Central memory CD8-positive, alpha-beta T cell (primary cell): ENCODE measurements at regions not wholly inside any gene's neighbourhood (a gene's known extent, or its start where the extent isn't known, plus 50 kb on each side); places are given as distances from the start of the nearest gene placed in this dataset.

Source experiments
- ATAC-seq: fragments of 150-1000 bp; cut with Tn5 transposase; replicated peaks from 2 replicates; pipeline ENCODE4 v1.10.0; 2022; ENCODE audit warnings: mild to moderate bottlenecking, moderate FRiP score, moderate number of reproducible peaks; ENCODE audit not compliant: poor library complexity, severe bottlenecking; ENCODE audit errors: extremely low read depth
- DNase-seq, 2 donors: peaks; one replicate each; pipeline ENCODE4 v3.0.0; 2021; ENCODE audit warnings: low spot score in 2 of 2
- H3K27ac Mint-ChIP-seq: one replicate; pipeline ENCODE4 v1.8.0; 2022; ENCODE audit warnings: low read depth, mild to moderate bottlenecking, moderate library complexity, mixed read lengths
- H3K27me3 Mint-ChIP-seq: one replicate; pipeline ENCODE4 v1.8.0; 2022; ENCODE audit warnings: mixed read lengths
- H3K36me3 Mint-ChIP-seq: one replicate; pipeline ENCODE4 v1.8.0; 2022; ENCODE audit warnings: mild to moderate bottlenecking, moderate library complexity, mixed read lengths; ENCODE audit not compliant: insufficient read depth
- H3K4me1 Mint-ChIP-seq: one replicate; pipeline ENCODE4 v1.8.0; 2022; ENCODE audit warnings: mixed read lengths
- H3K4me3 Mint-ChIP-seq: one replicate; pipeline ENCODE4 v1.8.0; 2022; ENCODE audit warnings: mild to moderate bottlenecking, moderate library complexity, mixed read lengths
- H3K9me3 Mint-ChIP-seq: one replicate; pipeline ENCODE4 v1.8.0; 2022; ENCODE audit warnings: mixed read lengths

GRCh38 chr3:34203386-34203785 lies 405.0 kb downstream of the PDCD6IP start:
- Mint-ChIP-seq H3K27ac (no peak overlapping the region), H3K36me3 (no peaks in the 10 kb centered on the region), H3K4me3 (no peak overlapping the region), H3K27me3 (peaks cover 6% of the 10 kb centered on the region), H3K4me1 (peaks cover 5% of the 10 kb centered on the region), H3K9me3 (no peaks in the 10 kb centered on the region)
- DNase-seq (no peak), ATAC-seq (no peak)

- H3K27me3 Mint-ChIP-seq: peaks cover 6% of the 10 kb centered on the region
- ATAC-seq: no peak
- DNase-seq: no peak
- H3K36me3 Mint-ChIP-seq: no peaks in the 10 kb centered on the region
- H3K9me3 Mint-ChIP-seq: no peaks in the 10 kb centered on the region
- H3K27ac Mint-ChIP-seq: no peak overlapping the region
- no peak overlapping the region for H3K4me3 Mint-ChIP-seq
- no peaks in the 10 kb centered on the region for H3K4me1 Mint-ChIP-seq
Measured at GRCh38 chr3:34207002-34207401, 408.6 kb downstream of the PDCD6IP start.

DNA sequence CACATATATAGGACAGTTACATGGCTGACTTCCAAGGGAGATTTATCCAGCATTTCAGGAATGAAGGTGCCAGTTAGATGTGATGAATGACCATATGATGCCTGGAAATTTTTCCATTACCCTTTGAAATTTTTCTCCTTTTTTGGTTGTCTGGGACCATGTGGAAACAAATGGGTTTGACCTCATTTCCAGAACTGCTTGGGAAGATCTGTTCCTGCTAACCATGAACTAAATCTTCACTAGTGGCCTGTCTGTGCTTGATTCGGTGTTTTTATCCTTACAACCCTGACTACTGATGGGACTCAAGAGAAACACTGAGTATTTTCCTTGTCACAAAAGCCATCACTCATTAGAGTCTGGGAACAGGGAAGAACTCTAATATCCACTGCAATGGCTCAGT lies 409.4 kb downstream of the PDCD6IP start:
- Mint-ChIP-seq H3K27ac (no peak overlapping the region), H3K4me3 (no peak overlapping the region)
- DNase-seq: no peak

DNA sequence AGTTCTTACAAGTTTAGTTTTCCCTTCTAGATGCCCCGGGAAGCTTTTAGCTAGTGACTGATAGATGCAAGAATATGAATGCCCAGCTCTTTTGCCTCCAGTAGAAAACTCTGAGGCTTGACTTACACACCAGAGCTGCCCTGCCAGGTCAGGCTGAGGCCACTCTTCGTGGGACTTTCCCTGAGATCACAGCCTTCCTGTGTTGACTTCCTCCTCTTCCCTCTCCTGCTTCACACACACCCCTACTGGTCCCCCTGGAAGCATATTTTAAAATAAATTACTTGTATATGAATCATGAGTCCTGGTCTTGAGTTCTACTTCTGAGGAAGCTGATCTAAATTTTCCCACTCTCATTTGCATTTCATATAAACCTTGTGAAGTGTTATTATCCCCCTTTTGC lies 413.7 kb downstream of the PDCD6IP start:
- H3K4me3 Mint-ChIP-seq: no peak overlapping the region
- H3K36me3 Mint-ChIP-seq: no peaks in the 10 kb centered on the region
- ATAC-seq: no peak
- no peak overlapping the region for H3K27ac Mint-ChIP-seq
- no peaks in the 10 kb centered on the region for H3K4me1 Mint-ChIP-seq
- no peaks in the 10 kb centered on the region for H3K27me3 Mint-ChIP-seq
- no peak for DNase-seq
- no peaks in the 10 kb centered on the region for H3K9me3 Mint-ChIP-seq

More for the DNA sequence above, 409.4 kb downstream of the PDCD6IP start:
- H3K4me1 Mint-ChIP-seq: no peaks in the 10 kb centered on the region
- H3K36me3 Mint-ChIP-seq: no peaks in the 10 kb centered on the region
- no peaks in the 10 kb centered on the region for H3K9me3 Mint-ChIP-seq
- no peak for ATAC-seq
- peaks cover 6% of the 10 kb centered on the region for H3K27me3 Mint-ChIP-seq

DNA sequence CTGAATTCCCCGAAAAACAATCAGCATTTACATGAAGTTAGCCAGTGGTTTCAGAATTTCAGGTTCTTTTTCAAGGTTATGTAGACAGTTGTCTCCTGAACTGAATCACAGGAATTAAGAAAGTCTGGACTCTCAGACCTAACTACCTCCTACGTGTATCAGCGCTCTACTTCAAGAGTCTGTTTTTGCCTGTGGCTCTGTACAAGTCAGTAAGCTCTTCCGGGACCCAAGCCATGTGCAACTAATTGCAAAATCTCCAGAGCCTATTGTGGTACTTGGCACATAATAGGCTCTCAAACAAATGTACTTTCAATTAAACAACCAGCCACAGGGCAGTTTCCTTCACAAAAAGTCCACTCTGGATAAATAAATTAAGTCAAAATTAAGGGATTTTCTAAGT lies 414.2 kb downstream of the PDCD6IP start:
- H3K4me1 Mint-ChIP-seq: no peaks in the 10 kb centered on the region

DNA sequence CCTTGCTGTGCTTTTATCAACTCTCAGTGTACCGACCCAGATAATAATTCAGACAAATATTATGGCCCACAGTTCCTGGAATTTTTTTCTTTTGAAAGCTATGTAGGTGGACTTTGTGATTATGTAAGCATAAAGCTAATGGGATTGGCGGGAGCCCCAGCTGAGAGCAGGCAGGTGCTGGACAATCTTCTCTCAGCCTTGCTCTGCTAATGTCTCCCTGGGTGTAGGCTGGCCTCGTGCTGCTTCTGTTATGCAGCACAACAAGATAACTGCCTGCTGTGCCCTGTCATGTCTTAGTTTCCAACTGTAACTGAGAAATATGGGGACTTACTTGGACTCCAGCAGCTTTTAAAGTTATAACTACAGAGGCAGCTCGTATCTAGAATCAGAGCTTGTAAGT lies 415.0 kb downstream of the PDCD6IP start:
- Mint-ChIP-seq H3K27ac (no peak overlapping the region), H3K9me3 (no peaks in the 10 kb centered on the region), H3K4me3 (no peak overlapping the region), H3K4me1 (no peaks in the 10 kb centered on the region), H3K27me3 (peaks cover 2% of the 10 kb centered on the region), H3K36me3 (no peaks in the 10 kb centered on the region)
- DNase-seq (no peak), ATAC-seq (no peak)

More for the DNA sequence above, 414.2 kb downstream of the PDCD6IP start:
- Mint-ChIP-seq H3K9me3 (no peaks in the 10 kb centered on the region), H3K4me3 (no peak overlapping the region), H3K27ac (no peak overlapping the region), H3K36me3 (no peaks in the 10 kb centered on the region), H3K27me3 (no peaks in the 10 kb centered on the region)
- ATAC-seq (no peak), DNase-seq (no peak)

DNA sequence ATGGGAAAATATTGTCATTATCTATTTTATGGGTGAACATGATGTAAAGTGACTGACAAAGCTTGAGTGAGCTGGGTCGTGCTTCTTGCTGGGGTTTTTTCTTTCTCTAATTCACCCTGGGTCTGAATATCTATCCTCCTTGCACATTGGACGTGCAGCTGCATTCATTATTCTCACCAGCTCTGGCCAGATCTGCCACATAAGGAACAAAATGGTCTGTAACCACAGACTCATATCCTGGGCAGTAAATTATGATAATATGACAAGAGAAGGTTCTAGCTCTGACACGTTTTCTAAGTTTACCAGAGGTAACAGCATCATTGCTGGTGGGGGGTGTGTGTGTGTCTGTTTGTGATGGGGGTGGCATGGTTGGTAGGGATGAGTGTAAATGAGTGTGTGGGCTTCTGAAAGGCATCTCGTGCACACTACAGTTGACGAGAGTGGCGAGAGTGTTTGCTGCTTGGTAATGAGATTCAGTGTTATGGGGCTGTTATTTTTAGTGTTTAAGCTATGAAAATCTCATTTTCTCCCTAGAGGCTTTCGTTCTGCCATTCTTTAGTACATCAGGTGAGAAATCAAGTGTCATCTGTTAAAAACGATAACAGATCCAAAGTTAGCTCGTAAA lies 418.4 kb downstream of the PDCD6IP start:
- no peak for ATAC-seq
- Mint-ChIP-seq H3K27me3 (peaks cover 7% of the 10 kb centered on the region), H3K9me3 (no peaks in the 10 kb centered on the region), H3K27ac (no peak overlapping the region), H3K4me1 (no peaks in the 10 kb centered on the region), H3K36me3 (no peaks in the 10 kb centered on the region), H3K4me3 (no peak overlapping the region)
- no peak for DNase-seq

DNA sequence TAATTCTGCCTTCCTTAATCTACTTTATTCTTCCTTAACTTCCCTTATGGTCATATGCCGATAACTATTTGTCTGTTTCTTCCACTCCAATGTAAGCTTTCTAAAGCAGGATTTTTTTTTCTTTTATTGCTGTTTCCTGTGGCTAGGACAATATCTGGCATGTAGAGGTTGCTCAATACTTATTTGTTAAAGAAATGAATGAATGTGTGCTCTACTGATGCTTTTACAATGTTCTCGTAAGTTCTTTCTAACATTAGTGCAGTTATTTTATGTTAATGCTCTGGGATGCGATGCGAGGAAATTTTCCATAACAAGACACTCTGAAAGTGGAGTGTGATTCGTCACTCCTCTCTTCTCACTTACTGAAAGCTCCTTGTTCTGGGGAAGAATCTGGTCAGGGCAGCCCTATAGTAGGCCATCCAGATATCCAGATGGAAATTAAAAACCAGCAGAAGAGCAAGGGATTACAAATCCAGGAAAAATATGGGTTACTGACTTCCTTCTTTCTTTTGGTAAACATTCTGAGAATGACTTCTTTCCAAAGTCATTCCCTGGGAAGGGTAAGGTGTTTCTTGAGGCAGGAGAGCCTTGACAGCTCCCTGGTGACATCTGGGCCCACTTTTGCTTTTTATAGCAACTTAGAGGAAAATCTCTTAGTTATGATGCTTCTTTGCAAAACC lies 420.4 kb downstream of the PDCD6IP start:
- Mint-ChIP-seq H3K4me3 (no peak overlapping the region), H3K4me1 (no peaks in the 10 kb centered on the region), H3K27ac (no peak overlapping the region), H3K27me3 (peaks cover 7% of the 10 kb centered on the region), H3K36me3 (peaks cover 3% of the 10 kb centered on the region), H3K9me3 (no peaks in the 10 kb centered on the region)
- ATAC-seq (no peak), DNase-seq (no peak)

DNA sequence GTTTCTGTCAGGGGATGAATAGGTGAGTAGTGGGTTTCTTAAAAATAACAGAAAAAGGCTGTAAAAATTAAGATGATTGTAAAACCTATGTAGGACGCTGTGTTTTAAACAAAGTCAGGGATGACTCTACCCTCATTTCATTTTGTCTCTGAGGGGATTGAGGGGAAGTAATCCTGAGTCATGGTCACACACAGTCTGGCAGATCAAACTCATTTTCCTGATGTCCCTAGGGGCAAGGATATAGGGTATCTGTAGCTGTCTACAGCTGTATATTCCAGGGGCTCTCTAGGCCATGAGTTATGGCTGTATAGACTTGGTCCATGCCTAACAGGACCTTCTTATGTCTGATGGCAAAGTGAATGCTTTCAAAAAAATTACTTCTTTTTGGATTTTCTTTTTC lies 421.1 kb downstream of the PDCD6IP start:
- Mint-ChIP-seq H3K9me3 (no peaks in the 10 kb centered on the region), H3K27me3 (peaks cover 7% of the 10 kb centered on the region), H3K36me3 (peaks cover 3% of the 10 kb centered on the region), H3K27ac (no peak overlapping the region), H3K4me1 (no peaks in the 10 kb centered on the region), H3K4me3 (no peak overlapping the region)
- no peak for DNase-seq
- ATAC-seq: no peak

DNA sequence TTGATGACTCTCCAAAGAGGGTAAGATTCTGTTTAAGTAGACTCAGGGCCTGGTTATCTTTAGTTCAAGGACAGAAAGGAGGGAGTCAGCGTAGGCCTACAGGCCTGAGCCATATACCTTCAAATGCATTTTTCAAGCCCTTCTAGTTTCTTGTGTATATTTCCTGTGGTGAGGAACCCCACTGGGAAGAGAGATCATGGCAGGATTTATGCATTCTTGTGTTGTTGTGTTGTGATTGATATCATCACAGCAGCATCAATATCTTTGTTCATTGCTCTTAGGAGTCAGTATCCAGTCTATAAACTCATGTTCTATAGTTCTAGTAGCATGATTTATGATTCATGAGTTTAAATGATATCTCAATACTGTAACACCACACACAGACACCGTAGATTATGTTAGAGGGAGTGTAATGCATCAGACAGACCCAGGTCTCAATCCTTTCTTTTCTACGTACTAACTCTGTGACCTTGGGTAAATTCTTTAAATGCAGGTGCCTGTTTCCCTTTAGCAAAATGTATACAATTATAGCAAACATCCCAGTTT lies 427.5 kb downstream of the PDCD6IP start:
- no peak for DNase-seq
- Mint-ChIP-seq H3K27ac (no peak overlapping the region), H3K4me1 (no peaks in the 10 kb centered on the region), H3K9me3 (no peaks in the 10 kb centered on the region), H3K4me3 (no peak overlapping the region), H3K27me3 (no peaks in the 10 kb centered on the region), H3K36me3 (peaks cover 3% of the 10 kb centered on the region)
- no peak for ATAC-seq

DNA sequence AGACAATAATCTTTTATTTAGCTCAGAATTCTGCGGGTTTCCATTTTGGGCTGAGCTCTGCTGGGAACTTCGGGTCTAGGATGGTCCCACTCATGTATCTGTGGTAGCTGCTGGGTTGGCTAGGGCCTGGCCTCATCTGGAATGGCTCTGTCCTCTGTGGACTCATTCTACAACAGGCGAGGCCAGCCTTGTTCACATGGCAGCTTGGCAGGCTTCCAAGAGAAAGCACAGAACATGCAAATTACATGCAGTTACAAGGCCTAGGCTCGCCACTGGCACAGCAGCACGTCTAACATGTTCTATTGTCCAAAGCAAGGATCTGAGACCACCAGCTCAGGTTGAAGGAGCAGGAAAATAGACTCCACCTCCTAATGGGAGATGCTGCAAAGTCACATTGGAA lies 431.4 kb downstream of the PDCD6IP start:
- Mint-ChIP-seq H3K4me1 (no peaks in the 10 kb centered on the region), H3K36me3 (no peaks in the 10 kb centered on the region), H3K9me3 (no peaks in the 10 kb centered on the region), H3K4me3 (no peak overlapping the region), H3K27me3 (no peaks in the 10 kb centered on the region), H3K27ac (no peak overlapping the region)
- ATAC-seq (no peak), DNase-seq (no peak)

DNA sequence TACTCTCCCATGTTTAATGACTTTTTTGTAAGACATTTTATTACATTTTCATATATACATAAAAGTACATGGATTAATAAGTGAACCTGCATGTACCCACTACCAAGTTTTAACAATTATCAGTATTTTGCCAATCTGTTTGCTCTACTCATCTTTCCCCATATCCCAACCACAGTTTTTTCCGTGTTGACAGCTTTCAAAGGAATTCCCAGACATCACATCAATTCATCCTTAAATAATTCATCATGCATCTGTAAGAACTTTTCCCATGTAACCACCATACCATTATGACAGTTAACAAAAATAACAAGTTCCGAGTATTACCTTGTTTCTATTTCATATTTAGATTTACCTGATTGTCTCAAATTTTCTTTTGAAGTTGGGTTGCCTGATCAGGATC lies 436.7 kb downstream of the PDCD6IP start:
- H3K36me3 Mint-ChIP-seq: no peaks in the 10 kb centered on the region
- no peak for DNase-seq
- ATAC-seq: no peak
- no peaks in the 10 kb centered on the region for H3K9me3 Mint-ChIP-seq
- H3K4me3 Mint-ChIP-seq: no peak overlapping the region
- no peak overlapping the region for H3K27ac Mint-ChIP-seq
- H3K4me1 Mint-ChIP-seq: no peaks in the 10 kb centered on the region
- H3K27me3 Mint-ChIP-seq: peaks cover 42% of the 10 kb centered on the region

- no peaks in the 10 kb centered on the region for H3K36me3 Mint-ChIP-seq
- H3K4me1 Mint-ChIP-seq: no peaks in the 10 kb centered on the region
- no peak overlapping the region for H3K27ac Mint-ChIP-seq
- ATAC-seq (no peak), DNase-seq (no peak)
- no peak overlapping the region for H3K4me3 Mint-ChIP-seq
- peaks cover 42% of the 10 kb centered on the region for H3K27me3 Mint-ChIP-seq
- H3K9me3 Mint-ChIP-seq: peaks cover 3% of the 10 kb centered on the region
Measured at GRCh38 chr3:34237946-34238345, 439.5 kb downstream of the PDCD6IP start.
